K562 (cell line): ENCODE measurements at regions not wholly inside any gene's neighbourhood (a gene's known extent, or its start where the extent isn't known, plus 50 kb on each side); places are given as distances from the start of the nearest gene placed in this dataset.

Experiments
- ATAC-seq: fragments of 200-7000 bp; cut with Tn5 transposase; 3 replicates; pipeline ENCODE4 v1.9.1; 2020; ENCODE audit warnings: moderate library complexity
- BruUV-seq: library from RNA; stranded (reverse); fragments of 400-500 nt; replicated peaks from 2 replicates; lab custom pipeline; 2021; lab: Mats Ljungman, UMichigan
- CTCF ChIA-PET: fragments of 300-600 bp; formaldehyde crosslinking; extraction: SDS; loops from one replicate; lab custom pipeline; 2021; ENCODE audit warnings: low intra/inter-chr PET ratio; lab: Yijun Ruan, JAX
- POLR2A ChIA-PET: fragments of 300-600, 350-650 bp; sonication (Branson Sonifier 250); formaldehyde crosslinking; extraction: SDS; loops from one replicate; lab custom pipeline; 2021; ENCODE audit warnings: antibody characterized with exemption, inconsistent platforms; lab: Yijun Ruan, JAX
- DNase-seq, 4 experiments: peaks; one replicate each; pipeline versions ENCODE4 v3.0.0 to v3.0.0-alpha.2; 2011 to 2018; ENCODE audit warnings: low spot score in 3 of 4, mixed read lengths in 3 of 4; ENCODE audit errors: extremely low read depth in 1 of 4
- FAIRE-seq: peaks from 2 replicates; lab custom pipeline; 2011; peaks lifted over from hg19 to GRCh38; lab: Jason Lieb, UNC
- H2AFZ ChIP-seq: 2 replicates; pipeline ENCODE4 v1.6.0; 2011; ENCODE audit warnings: low read depth, low read length, control low read depth, inconsistent platforms
- H3K27ac ChIP-seq: fragments of 200-600 bp; 3 replicates; pipeline ENCODE4 v1.8.0; 2011; ENCODE audit warnings: low read depth, mild to moderate bottlenecking, control low read depth, inconsistent platforms, low read length, moderate library complexity, mixed read lengths; ENCODE audit errors: extremely low read depth
- H3K27me3 ChIP-seq, 2 experiments: fragments of 300-600 bp in 1 of 2; 2 replicates in 1 of 2; 3 replicates in 1 of 2; pipeline versions ENCODE4 v1.6.0 to v1.8.0; 2011; ENCODE audit warnings: inconsistent platforms in 2 of 2, low read length in 2 of 2, mild to moderate bottlenecking in 1 of 2, mixed read lengths in 1 of 2, moderate library complexity in 1 of 2; ENCODE audit not compliant: control insufficient read depth in 2 of 2, insufficient read depth in 2 of 2
- H3K36me3 ChIP-seq: fragments of 300-600 bp; 3 replicates; pipeline ENCODE4 v1.8.0; 2011; ENCODE audit warnings: mild to moderate bottlenecking, low read length, inconsistent platforms; ENCODE audit not compliant: control insufficient read depth, insufficient read depth
- H3K4me1 ChIP-seq, 2 experiments: fragments of 200-600 bp in 1 of 2; replicated peaks in 1 of 2; 2 replicates in 1 of 2; 3 replicates in 1 of 2; pipeline versions ENCODE4 v1.5.1 to v1.8.0; 2011; ENCODE audit warnings: inconsistent platforms in 2 of 2, low read length in 2 of 2, mild to moderate bottlenecking in 1 of 2, mixed read lengths in 1 of 2, moderate library complexity in 1 of 2; ENCODE audit not compliant: control insufficient read depth in 2 of 2, insufficient read depth in 2 of 2
- H3K4me2 ChIP-seq: 2 replicates; pipeline ENCODE4 v1.6.1; 2011; ENCODE audit warnings: low read length, control low read depth, inconsistent platforms, mixed read lengths; ENCODE audit not compliant: insufficient read depth
- H3K4me3 ChIP-seq: fragments of 200-600 bp; sonication (generic), shearing (Covaris generic); 2 replicates; pipeline ENCODE4 v1.5.1; 2016; ENCODE audit warnings: control low read depth, inconsistent platforms
- H3K79me2 ChIP-seq: fragments of 200-600 bp; 3 replicates; pipeline ENCODE4 v1.8.0; 2011; ENCODE audit warnings: low read length, inconsistent platforms; ENCODE audit not compliant: control insufficient read depth, insufficient read depth
- H3K9ac ChIP-seq, 2 experiments: 2 replicates each; pipeline versions ENCODE4 v1.6.0 to v1.6.1; 2011; ENCODE audit warnings: low read depth in 2 of 2, low read length in 2 of 2, control low read depth in 1 of 2, inconsistent platforms in 1 of 2, mild to moderate bottlenecking in 1 of 2, mixed read lengths in 1 of 2; ENCODE audit not compliant: insufficient read depth in 1 of 2
- H3K9me1 ChIP-seq: one replicate; pipeline ENCODE4 v1.6.0; 2011; ENCODE audit warnings: inconsistent platforms, mild to moderate bottlenecking, low read length, moderate library complexity; ENCODE audit not compliant: control insufficient read depth, insufficient read depth
- H3K9me3 ChIP-seq: replicated peaks from 2 replicates; pipeline ENCODE4 v1.5.1; 2011; ENCODE audit warnings: low read depth, low read length, inconsistent platforms; ENCODE audit not compliant: control insufficient read depth, insufficient read depth
- H4K20me1 ChIP-seq: replicated peaks from 2 replicates; pipeline ENCODE4 v1.6.1; 2011; ENCODE audit warnings: low read length, inconsistent platforms, mixed read lengths; ENCODE audit not compliant: control insufficient read depth, insufficient read depth
- CEBPB ChIP-seq: fragments of 450-650 bp; IDR thresholded peaks from 2 replicates; pipeline ENCODE4 v1.6.1; 2016; ENCODE audit warnings: missing genetic modification characterization, missing compliant biosample characterization
- CEBPG ChIP-seq, 3 experiments: fragments of 200-800 bp in 1 of 3; sonication (Bioruptor generic) in 1 of 3; sonication (generic) in 1 of 3; formaldehyde crosslinking in 1 of 3; IDR thresholded peaks in 2 of 3; conservative IDR thresholded peaks in 1 of 3; 2 replicates each; pipeline versions ENCODE4 v1.6.1 to v1.8.0; 2016 to 2022; ENCODE audit warnings: missing compliant biosample characterization in 2 of 3, missing genetic modification characterization in 2 of 3, mild to moderate bottlenecking in 1 of 3, missing genetic modification reagents in 1 of 3
- MEF2D ChIP-seq: conservative IDR thresholded peaks from 2 replicates; pipeline ENCODE4 v1.6.1; 2016; ENCODE audit warnings: low read depth, missing genetic modification characterization, missing compliant biosample characterization
- RBBP5 ChIP-seq: fragments of 200-600 bp; sonication (generic); IDR thresholded peaks from 2 replicates; pipeline ENCODE4 v1.6.1; 2012; ENCODE audit warnings: borderline replicate concordance, mild to moderate bottlenecking, low read length, control low read depth, inconsistent platforms; ENCODE audit not compliant: insufficient read depth, poor library complexity, severe bottlenecking
- RBM17 ChIP-seq: fragments of 200-400 bp; formaldehyde crosslinking; IDR thresholded peaks from 2 replicates; pipeline ENCODE4 v1.6.1; 2017; ENCODE audit warnings: low read depth, mild to moderate bottlenecking, low read length, borderline replicate concordance
- SMARCB1 ChIP-seq: IDR thresholded peaks from 2 replicates; pipeline ENCODE4 v1.6.1; 2011; ENCODE audit warnings: improper control_type of control experiment, low read depth; ENCODE audit not compliant: insufficient read length
- SNAPC5 ChIP-seq: fragments of 250-450 bp; sonication (Bioruptor Pico); IDR thresholded peaks from 2 replicates; pipeline ENCODE4 v1.8.0; 2021; ENCODE audit warnings: moderate library complexity, mild to moderate bottlenecking, inconsistent platforms
- SP1 ChIP-seq: sonication (generic); formaldehyde crosslinking; IDR thresholded peaks from 2 replicates; pipeline ENCODE4 v1.8.1; 2022; ENCODE audit warnings: mild to moderate bottlenecking, missing genetic modification reagents
- STAG1 ChIP-seq: sonication (generic); formaldehyde crosslinking; IDR thresholded peaks from 2 replicates; pipeline ENCODE4 v1.5.0; 2020; ENCODE audit warnings: missing genetic modification reagents, borderline replicate concordance
- STAT6 ChIP-seq: sonication (generic); formaldehyde crosslinking; IDR thresholded peaks from 2 replicates; pipeline ENCODE4 v1.8.1; 2023; ENCODE audit warnings: mild to moderate bottlenecking, missing genetic modification reagents
- ZBTB9 ChIP-seq: fragments of 450-650 bp; formaldehyde crosslinking; IDR thresholded peaks from 2 replicates; pipeline ENCODE4 v1.4.0; 2020; ENCODE audit warnings: mild to moderate bottlenecking, moderate library complexity
- ZNF644 ChIP-seq: fragments of 200-800 bp; sonication (Bioruptor generic); IDR thresholded peaks from 2 replicates; pipeline ENCODE4 v1.6.1; 2016; ENCODE audit warnings: low read depth, missing genetic modification characterization, missing compliant biosample characterization
- WGBS: fragments of 100-300 bp; shearing (Covaris generic); methylation state at CpG from one replicate; pipeline ENCODE4 v1.1.6; 2016; ENCODE audit warnings: low coverage, mixed read lengths; ENCODE audit not compliant: insufficient coverage; ENCODE audit errors: missing lambda C conversion rate; 5-methylcytosine and 5-hydroxymethylcytosine counted together
- in situ Hi-C: fragments of 300-500 bp; cut with MboI; formaldehyde crosslinking; loops from 4 replicates; pipeline ENCODE4 v1.15.0; 2018; ENCODE audit warnings: inconsistent platforms, mixed read lengths
- intact Hi-C: fragments of 100-400 bp; cut with micrococcal nuclease; formaldehyde crosslinking; loops from 2 replicates; pipeline ENCODE4 v1.14.2; 2022

- H3K36me3 ChIP-seq: no peaks in the 10 kb centered on the region
- H2AFZ ChIP-seq: no peak overlapping the region
- no peak overlapping the region for H3K9ac ChIP-seq
- no peak overlapping the region for H3K27ac ChIP-seq
- no peak for ATAC-seq
- intact Hi-C loops (no loop called here), in situ Hi-C loops (no loop called here)
- POLR2A ChIA-PET: no interaction called here
- no peaks in the 10 kb centered on the region for H3K27me3 ChIP-seq
- H3K4me2 ChIP-seq: no peak overlapping the region
- TF ChIP-seq CEBPB (no peak), ZNF644 (no peak), SMARCB1 (no peak), SP1 (no peak), SNAPC5 (CRISPR knock-in tag) (no peak), STAT6 (CRISPR knock-in tag) (no peak), CEBPG (CRISPR knock-in tag; IDR thresholded peaks at IDR 0.05) (no peak), CEBPG (tag; conservative IDR thresholded peaks at IDR 0.05 in 1 of 2, IDR thresholded peaks at IDR 0.05 in 1 of 2) (no peak), STAG1 (CRISPR knock-in tag) (no peak), RBM17 (no peak), ZBTB9 (CRISPR knock-in tag) (no peak), RBBP5 (no peak), MEF2D (tag) (no peak)
- no peaks in the 10 kb centered on the region for H4K20me1 ChIP-seq
- FAIRE-seq: no peak
- CTCF ChIA-PET: no interaction called here
- H3K4me1 ChIP-seq: no peaks in the 10 kb centered on the region
- no peak overlapping the region for H3K4me3 ChIP-seq
- no peaks in the 10 kb centered on the region for H3K79me2 ChIP-seq
- no peak for DNase-seq
- no peaks in the 10 kb centered on the region for H3K9me3 ChIP-seq
- WGBS: under 1% methylated on average over 7 of the region's 7 CpGs
- no TSS peak for BruUV-seq
- H3K9me1 ChIP-seq: no peaks in the 10 kb centered on the region
Measured at GRCh38 chr6:135651964-135652755, 154.6 kb upstream of the AHI1 start.
